HCT116 (cell line): ENCODE measurements at regions not wholly inside any gene's neighbourhood (a gene's known extent, or its start where the extent isn't known, plus 50 kb on each side); places are given as distances from the start of the nearest gene placed in this dataset.

ENCODE experiments used
- ATAC-seq: fragments of 200-7000 bp; cut with Tn5 transposase; 2 replicates; pipeline ENCODE4 v1.9.1; 2020; ENCODE audit warnings: mild to moderate bottlenecking, moderate library complexity
- BruUV-seq: library from RNA; stranded (reverse); fragments of 400-500 nt; replicated peaks from 2 replicates; lab custom pipeline; 2021; lab: Mats Ljungman, UMichigan
- CTCF ChIA-PET: fragments of 300-600 bp; sonication (Branson Sonifier 250); formaldehyde crosslinking; loops from one replicate; lab custom pipeline; 2021; ENCODE audit warnings: antibody characterized with exemption; lab: Charles Lee
- POLR2A ChIA-PET: fragments of 300-600, 350-600 bp; sonication (Branson Sonifier 250); formaldehyde crosslinking; loops from one replicate; lab custom pipeline; 2021; ENCODE audit warnings: antibody characterized with exemption; lab: Charles Lee
- RAD21 ChIA-PET, 2 experiments: fragments of 300-600 bp; sonication (Branson Sonifier 250); formaldehyde crosslinking; loops; one replicate each; lab custom pipeline; 2023; ENCODE audit warnings: low total read pairs in 2 of 2; ENCODE audit not compliant: uncharacterized antibody in 2 of 2, unreplicated experiment in 2 of 2, low non-redundant PET in 1 of 2; lab: Charles Lee
- DNase-seq: peaks from one replicate; pipeline ENCODE4 v3.0.0-alpha.2; 2010; ENCODE audit warnings: low read depth, low spot score
- H2AFZ ChIP-seq: fragments of 200-600 bp; shearing (Covaris generic), sonication (generic); 2 replicates; pipeline ENCODE4 v1.6.1; 2017; ENCODE audit warnings: low read depth, mixed run types, mixed read lengths, antibody characterized with exemption, low read length; ENCODE audit not compliant: poor library complexity, severe bottlenecking
- H3K27ac ChIP-seq: 2 replicates; pipeline ENCODE4 v1.5.1; 2012; ENCODE audit warnings: low read depth, low read length
- H3K27me3 ChIP-seq: fragments of 200-600 bp; sonication (generic); 2 replicates; pipeline ENCODE4 v1.6.1; 2016; ENCODE audit warnings: mixed run types, low read length, mixed read lengths; ENCODE audit not compliant: insufficient read depth
- H3K36me3 ChIP-seq, 2 experiments: fragments of 200-500 bp in 1 of 2; fragments of 200-600 bp in 1 of 2; sonication (Bioruptor generic) in 1 of 2; sonication (generic) in 1 of 2; 2 replicates each; pipeline versions ENCODE4 v1.5.1 to v1.6.1; 2014 to 2016; ENCODE audit warnings: low read length in 2 of 2, inconsistent platforms in 1 of 2, mixed read lengths in 1 of 2, mixed run types in 1 of 2; ENCODE audit not compliant: insufficient read depth in 2 of 2, control insufficient read depth in 1 of 2
- H3K4me1 ChIP-seq, 2 experiments: fragments of 200-600 bp in 1 of 2; sonication (generic) in 1 of 2; 2 replicates each; pipeline versions ENCODE4 v1.5.1 to v1.6.1; 2012 to 2017; ENCODE audit warnings: low read length in 2 of 2, inconsistent platforms in 1 of 2, mild to moderate bottlenecking in 1 of 2, mixed read lengths in 1 of 2, mixed run types in 1 of 2, moderate library complexity in 1 of 2; ENCODE audit not compliant: insufficient read depth in 2 of 2, control insufficient read depth in 1 of 2
- H3K4me2 ChIP-seq: fragments of 200-600 bp; sonication (generic); 2 replicates; pipeline ENCODE4 v1.6.1; 2017; ENCODE audit warnings: mixed run types, low read length, mixed read lengths
- H3K4me3 ChIP-seq, 2 experiments: fragments of 200-600 bp in 1 of 2; sonication (generic) in 1 of 2; replicated peaks in 1 of 2; 2 replicates each; pipeline ENCODE4 v1.5.1; 2011 to 2016; ENCODE audit warnings: low read length in 2 of 2, control low read depth in 1 of 2, low read depth in 1 of 2, mild to moderate bottlenecking in 1 of 2, mixed read lengths in 1 of 2, mixed run types in 1 of 2
- H3K79me2 ChIP-seq: fragments of 200-600 bp; sonication (generic); 2 replicates; pipeline ENCODE4 v1.6.1; 2017; ENCODE audit warnings: mild to moderate bottlenecking, mixed run types, low read length, moderate library complexity, mixed read lengths; ENCODE audit not compliant: insufficient read depth
- H3K9ac ChIP-seq: fragments of 200-600 bp; sonication (generic); 2 replicates; pipeline ENCODE4 v1.6.1; 2016; ENCODE audit warnings: low read length, mixed read lengths
- H3K9me2 ChIP-seq: fragments of 200-600 bp; sonication (generic), shearing (Covaris generic); 2 replicates; pipeline ENCODE4 v1.6.1; 2017; ENCODE audit warnings: mixed run types, mild to moderate bottlenecking, moderate library complexity; ENCODE audit not compliant: insufficient read depth
- H3K9me3 ChIP-seq, 2 experiments: fragments of 200-500 bp in 1 of 2; fragments of 200-600 bp in 1 of 2; sonication (Bioruptor generic) in 1 of 2; sonication (generic) in 1 of 2; 2 replicates each; pipeline ENCODE4 v1.6.1; 2014 to 2017; ENCODE audit warnings: low read length in 2 of 2, mixed read lengths in 2 of 2, inconsistent platforms in 1 of 2, low read depth in 1 of 2, mild to moderate bottlenecking in 1 of 2, mixed run types in 1 of 2, moderate library complexity in 1 of 2; ENCODE audit not compliant: control insufficient read depth in 1 of 2, insufficient read depth in 1 of 2
- H4K20me1 ChIP-seq: fragments of 200-600 bp; sonication (generic), shearing (Covaris generic); 2 replicates; pipeline ENCODE4 v1.6.1; 2017; ENCODE audit warnings: mixed run types, mild to moderate bottlenecking, moderate library complexity; ENCODE audit not compliant: insufficient read depth
- CBX3 ChIP-seq: IDR thresholded peaks from 2 replicates; pipeline ENCODE4 v1.6.1; 2012; ENCODE audit warnings: low read depth
- CTCF ChIP-seq, 3 experiments: fragments of 200-600 bp in 1 of 3; sonication (generic) in 1 of 3; IDR thresholded peaks in 2 of 3; conservative IDR thresholded peaks in 1 of 3; 2 replicates each; pipeline ENCODE4 v1.5.1; 2012 to 2017; ENCODE audit warnings: low read depth in 2 of 3, low read length in 2 of 3, antibody characterized with exemption in 1 of 3, borderline replicate concordance in 1 of 3, control low read depth in 1 of 3, mild to moderate bottlenecking in 1 of 3, mixed read lengths in 1 of 3, mixed run types in 1 of 3, moderate library complexity in 1 of 3; ENCODE audit not compliant: insufficient read depth in 1 of 3
- EZH2 ChIP-seq: fragments of 200-600 bp; sonication (generic); IDR thresholded peaks from 2 replicates; pipeline ENCODE4 v1.6.1; 2017; ENCODE audit warnings: antibody characterized with exemption, mixed run types
- EZH2phosphoT487 ChIP-seq: fragments of 200-600 bp; IDR thresholded peaks from 2 replicates; pipeline ENCODE4 v1.6.1; 2018; ENCODE audit warnings: antibody characterized with exemption, borderline replicate concordance
- FOSL1 ChIP-seq: IDR thresholded peaks from 2 replicates; pipeline ENCODE4 v1.6.1; 2012; ENCODE audit warnings: low read depth
- JUND ChIP-seq: IDR thresholded peaks from 2 replicates; pipeline ENCODE4 v1.6.1; 2012
- MAX ChIP-seq: IDR thresholded peaks from 2 replicates; pipeline ENCODE4 v1.6.1; 2012
- RAD21 ChIP-seq: IDR thresholded peaks from 2 replicates; pipeline ENCODE4 v1.6.1; 2012; ENCODE audit warnings: low read depth, mild to moderate bottlenecking
- REST ChIP-seq: IDR thresholded peaks from 2 replicates; pipeline ENCODE4 v1.6.1; 2012; ENCODE audit warnings: low read depth
- SIN3A ChIP-seq: IDR thresholded peaks from 2 replicates; pipeline ENCODE4 v1.6.1; 2012; ENCODE audit warnings: low read depth
- SP1 ChIP-seq: IDR thresholded peaks from 2 replicates; pipeline ENCODE4 v1.6.1; 2012; ENCODE audit warnings: low read depth
- intact Hi-C: fragments of 100-400 bp; cut with micrococcal nuclease; formaldehyde crosslinking; loops from 2 replicates; pipeline ENCODE4 v1.10.0; 2022

- ChIA-PET POLR2A (no interaction called here), CTCF (no interaction called here)
- DNase-seq = no peak
These were observed 389.2 kb downstream of the TMEM182 start for GRCh38 chr2:103151046-103151445.

More at GRCh38 chr2:103151046-103151445, 389.2 kb downstream of the TMEM182 start:
- BruUV-seq = no TSS peak
- H3K4me3 ChIP-seq = no peak overlapping the region
- RAD21 ChIA-PET = no interaction called here
- intact Hi-C loops = no loop called here
- H2AFZ ChIP-seq = no peak overlapping the region
- no peak for ATAC-seq
- H3K79me2 ChIP-seq = no peaks in the 10 kb centered on the region
- H3K4me2 ChIP-seq = no peak overlapping the region
- TF ChIP-seq RAD21 (no peak), REST (no peak), EZH2phosphoT487 (no peak), SIN3A (no peak), MAX (no peak), SP1 (no peak), CBX3 (no peak), JUND (no peak), CTCF (IDR thresholded peaks at IDR 0.05 in 2 of 3, conservative IDR thresholded peaks at IDR 0.05 in 1 of 3; ENCODE audit: borderline replicate concordance in 1 of 3, insufficient read depth in 1 of 3, low read depth in 2 of 3, low read length in 2 of 3) (no peak), EZH2 (no peak), FOSL1 (no peak)
- H3K27me3 ChIP-seq = no peaks in the 10 kb centered on the region
- H3K4me1 ChIP-seq = no peaks in the 10 kb centered on the region
- no peaks in the 10 kb centered on the region for H4K20me1 ChIP-seq
- no peaks in the 10 kb centered on the region for H3K9me2 ChIP-seq
- H3K9me3 ChIP-seq = peaks cover 0 to 3% of the 10 kb centered on the region in 2 experiments; a peak in 1 of 4 replicates
- H3K27ac ChIP-seq = no peak overlapping the region
- no peaks in the 10 kb centered on the region for H3K36me3 ChIP-seq
- H3K9ac ChIP-seq = no peak overlapping the region
